ENCODE measurements at regions not wholly inside any gene's neighbourhood (a gene's known extent, or its start where the extent isn't known, plus 50 kb on each side); places are given as distances from the start of the nearest gene placed in this dataset.

GRCh38 chr20:11671015-11671511 is 246.6 kb upstream of the BTBD3 start:
- no peak overlapping the region for H3K4me3 ChIP-seq
- no peak overlapping the region for H3K27ac ChIP-seq
- no peaks in the 10 kb centered on the region for H3K36me3 ChIP-seq
- no peaks in the 10 kb centered on the region for H3K27me3 ChIP-seq
- H3K4me1 ChIP-seq: peaks cover 0 to 3% (median 0%) of the 10 kb centered on the region in 4 donors
- TF ChIP-seq EP300 (IDR thresholded peaks at IDR 0.05) (no peak), CTCF (IDR thresholded peaks at IDR 0.05) (no peak), POLR2AphosphoS5 (IDR thresholded peaks at IDR 0.05) (no peak), POLR2A (IDR thresholded peaks at IDR 0.05) (no peak)
- intact Hi-C loops (cut with DNase I): loop anchor here (10.0 kb wide), 1 partner anchor 1434 kb away; no protein-coding TSS in a partner anchor
- no peaks in the 10 kb centered on the region for H3K9me3 ChIP-seq
- WGBS, 2 donors: 11 to 56% methylated on average over 1 of the region's 1 CpG
- DNase-seq: no peak

- Histone ChIP-seq H3K27ac (no peak overlapping the region), H3K9me3 (no peaks in the 10 kb centered on the region), H3K4me3 (no peak overlapping the region), H3K36me3 (no peaks in the 10 kb centered on the region), H3K4me1 (peaks cover 0 to 6% (median 0%) of the 10 kb centered on the region in 4 donors), H3K27me3 (no peaks in the 10 kb centered on the region)
- no peak for TF ChIP-seq CTCF (IDR thresholded peaks at IDR 0.05)
- TF ChIP-seq POLR2A (IDR thresholded peaks at IDR 0.05): no peak
- TF ChIP-seq EP300 (IDR thresholded peaks at IDR 0.05): no peak
- no peak for TF ChIP-seq POLR2AphosphoS5 (IDR thresholded peaks at IDR 0.05)
- 92 to 94% methylated on average over 7 of the region's 7 CpGs for WGBS, 2 donors
- no peak for DNase-seq
- intact Hi-C loops (cut with DNase I): loop anchor here (10.0 kb wide), 1 partner anchor 1432 kb away; no protein-coding TSS in a partner anchor
Measured at GRCh38 chr20:11672959-11673358, 244.7 kb upstream of the BTBD3 start.

- Histone ChIP-seq H3K27ac (no peak overlapping the region), H3K4me1 (peaks cover 0 to 6% (median 0%) of the 10 kb centered on the region in 4 donors), H3K36me3 (no peaks in the 10 kb centered on the region), H3K4me3 (no peak overlapping the region), H3K27me3 (no peaks in the 10 kb centered on the region), H3K9me3 (no peaks in the 10 kb centered on the region)
- intact Hi-C loops (cut with DNase I): loop anchor here (10.0 kb wide), 1 partner anchor 1429 kb away; no protein-coding TSS in a partner anchor
- 65 to 68% methylated on average over 13 of the region's 13 CpGs for WGBS, 2 donors
- TF ChIP-seq POLR2A (IDR thresholded peaks at IDR 0.05) (no peak), EP300 (IDR thresholded peaks at IDR 0.05) (no peak)
- DNase-seq: no peak
Measured at GRCh38 chr20:11675920-11676629, 241.6 kb upstream of the BTBD3 start.

GRCh38 chr20:11676630-11677287 is 240.9 kb upstream of the BTBD3 start:
- Histone ChIP-seq H3K36me3 (no peaks in the 10 kb centered on the region), H3K9me3 (no peaks in the 10 kb centered on the region), H3K4me3 (no peak overlapping the region), H3K27me3 (no peaks in the 10 kb centered on the region), H3K27ac (no peak overlapping the region), H3K4me1 (peaks cover 0 to 6% (median 0%) of the 10 kb centered on the region in 4 donors)
- peak; percentile 25 to 76 (median 62) for TF ChIP-seq CTCF (IDR thresholded peaks at IDR 0.05)
- TF ChIP-seq POLR2A (IDR thresholded peaks at IDR 0.05): no peak
- DNase-seq: no peak
- 76 to 81% methylated on average over 2 of the region's 2 CpGs for WGBS, 2 donors
- intact Hi-C loops (cut with DNase I): loop anchor here (10.0 kb wide), 1 partner anchor 1428 kb away; no protein-coding TSS in a partner anchor

GRCh38 chr20:11677428-11677827 is 240.3 kb upstream of the BTBD3 start:
- TF ChIP-seq EP300 (IDR thresholded peaks at IDR 0.05) (no peak), POLR2A (IDR thresholded peaks at IDR 0.05) (no peak), CTCF (IDR thresholded peaks at IDR 0.05) (no peak), POLR2AphosphoS5 (IDR thresholded peaks at IDR 0.05) (no peak)
- no peaks in the 10 kb centered on the region for H3K36me3 ChIP-seq
- 95 to 96% methylated on average over 3 of the region's 3 CpGs for WGBS, 2 donors

More at GRCh38 chr20:11677428-11677827, 240.3 kb upstream of the BTBD3 start:
- H3K4me1 ChIP-seq: peaks cover 0 to 6% (median 0%) of the 10 kb centered on the region in 4 donors
- no peaks in the 10 kb centered on the region for H3K9me3 ChIP-seq
- no peak overlapping the region for H3K27ac ChIP-seq
- no peak for DNase-seq
- H3K27me3 ChIP-seq: no peaks in the 10 kb centered on the region
- no peak overlapping the region for H3K4me3 ChIP-seq
- intact Hi-C loops (cut with DNase I): loop anchor here (10.0 kb wide), 1 partner anchor 1427 kb away; no protein-coding TSS in a partner anchor

All from sigmoid colon (tissue), 6 donors.